ENCODE measurements at regions not wholly inside any gene's neighbourhood (a gene's known extent, or its start where the extent isn't known, plus 50 kb on each side); places are given as distances from the start of the nearest gene placed in this dataset.

DNA sequence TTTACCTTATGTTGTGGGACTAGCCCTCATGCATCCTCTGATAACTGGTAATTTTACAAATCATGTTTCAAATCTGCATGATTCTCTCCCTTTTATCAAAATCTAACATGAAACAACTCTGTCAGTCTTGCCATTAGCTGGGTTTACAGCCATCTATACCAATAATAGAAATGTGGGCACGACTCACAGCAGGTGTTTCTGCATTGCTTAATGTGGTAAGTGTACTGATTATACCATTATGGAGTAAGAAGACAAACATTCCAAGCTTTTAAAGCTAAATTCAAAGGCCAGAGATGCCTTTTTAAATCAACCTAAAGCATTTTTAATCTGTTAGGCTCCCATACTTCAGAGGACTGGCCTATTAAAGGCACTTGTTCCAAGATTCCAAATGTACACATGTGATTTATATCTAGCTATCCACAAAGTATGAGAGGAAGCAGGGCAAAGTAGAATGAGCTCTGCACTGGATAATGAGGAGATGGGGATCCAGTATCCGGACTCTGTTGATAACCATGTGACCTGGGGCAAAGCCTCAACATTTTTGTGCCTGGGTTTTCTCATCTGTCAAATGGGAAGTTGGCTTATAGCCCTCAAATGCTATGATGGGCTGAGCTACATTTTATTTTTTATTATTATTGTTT, 52.3 kb upstream of the FUT8 start:
- no peak for DNase-seq

GRCh38 chr14:65361920-65362319, 50.6 kb upstream of the FUT8 start:
- no peak for DNase-seq

All from inflammatory macrophage treated with lipopolysaccharide for 4 hours (primary cell).